ENCODE measurements at regions not wholly inside any gene's neighbourhood (a gene's known extent, or its start where the extent isn't known, plus 50 kb on each side); places are given as distances from the start of the nearest gene placed in this dataset.

- TF ChIP-seq, protein P1, sequence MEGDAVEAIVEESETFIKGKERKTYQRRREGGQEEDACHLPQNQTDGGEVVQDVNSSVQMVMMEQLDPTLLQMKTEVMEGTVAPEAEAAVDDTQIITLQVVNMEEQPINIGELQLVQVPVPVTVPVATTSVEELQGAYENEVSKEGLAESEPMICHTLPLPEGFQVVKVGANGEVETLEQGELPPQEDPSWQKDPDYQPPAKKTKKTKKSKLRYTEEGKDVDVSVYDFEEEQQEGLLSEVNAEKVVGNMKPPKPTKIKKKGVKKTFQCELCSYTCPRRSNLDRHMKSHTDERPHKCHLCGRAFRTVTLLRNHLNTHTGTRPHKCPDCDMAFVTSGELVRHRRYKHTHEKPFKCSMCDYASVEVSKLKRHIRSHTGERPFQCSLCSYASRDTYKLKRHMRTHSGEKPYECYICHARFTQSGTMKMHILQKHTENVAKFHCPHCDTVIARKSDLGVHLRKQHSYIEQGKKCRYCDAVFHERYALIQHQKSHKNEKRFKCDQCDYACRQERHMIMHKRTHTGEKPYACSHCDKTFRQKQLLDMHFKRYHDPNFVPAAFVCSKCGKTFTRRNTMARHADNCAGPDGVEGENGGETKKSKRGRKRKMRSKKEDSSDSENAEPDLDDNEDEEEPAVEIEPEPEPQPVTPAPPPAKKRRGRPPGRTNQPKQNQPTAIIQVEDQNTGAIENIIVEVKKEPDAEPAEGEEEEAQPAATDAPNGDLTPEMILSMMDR (IDR thresholded peaks at IDR 0.05), result no peak
- TF ChIP-seq POLR2A (IDR thresholded peaks at IDR 0.05), result no peak
Observed at GRCh38 chr3:67292356-67293121, 294.4 kb downstream of the KBTBD8 start.
